Medulla oblongata (tissue), 1 donor: ENCODE measurements at regions not wholly inside any gene's neighbourhood (a gene's known extent, or its start where the extent isn't known, plus 50 kb on each side); places are given as distances from the start of the nearest gene placed in this dataset.
A peak's percentile ranks its signal among the peaks of the same experiment; 100 is the strongest.
"Not testable (repeated sequence)": the region's sequence is repeated elsewhere in the genome, so short reads cannot be mapped to it uniquely, and the experiment has no call there.

Experiments
- DNase-seq: peaks from one replicate; pipeline ENCODE4 v3.0.0-alpha.2; 2015; ENCODE audit errors: extremely low spot score

GRCh38 chr10:4170181-4170580 lies 385.2 kb upstream of the KLF6 start:
- DNase-seq = no peak

- no peak for DNase-seq
These were observed 384.4 kb upstream of the KLF6 start for GRCh38 chr10:4169448-4169847.

DNA sequence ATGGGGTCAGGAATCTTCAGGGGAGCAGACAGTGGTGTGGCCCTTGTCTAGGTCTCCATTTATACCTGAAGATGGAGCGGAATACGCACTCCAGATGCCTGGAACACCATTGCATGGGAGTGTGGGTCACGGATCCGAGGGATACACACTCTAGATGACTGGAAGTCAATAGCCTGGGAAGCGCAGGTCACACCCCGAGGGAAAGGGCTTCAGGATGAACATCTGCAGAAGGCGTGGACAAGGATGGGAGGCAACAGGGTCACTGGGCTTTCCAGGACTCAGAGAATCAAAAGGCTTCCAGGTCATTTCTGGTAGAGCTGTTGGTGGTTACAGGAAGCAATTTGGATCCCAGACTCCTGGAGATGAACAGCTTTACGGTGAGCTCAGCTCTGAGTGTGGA lies 382.2 kb upstream of the KLF6 start:
- DNase-seq = no peak

- no peak for DNase-seq
These were observed 377.7 kb upstream of the KLF6 start for GRCh38 chr10:4162571-4163286.

DNA sequence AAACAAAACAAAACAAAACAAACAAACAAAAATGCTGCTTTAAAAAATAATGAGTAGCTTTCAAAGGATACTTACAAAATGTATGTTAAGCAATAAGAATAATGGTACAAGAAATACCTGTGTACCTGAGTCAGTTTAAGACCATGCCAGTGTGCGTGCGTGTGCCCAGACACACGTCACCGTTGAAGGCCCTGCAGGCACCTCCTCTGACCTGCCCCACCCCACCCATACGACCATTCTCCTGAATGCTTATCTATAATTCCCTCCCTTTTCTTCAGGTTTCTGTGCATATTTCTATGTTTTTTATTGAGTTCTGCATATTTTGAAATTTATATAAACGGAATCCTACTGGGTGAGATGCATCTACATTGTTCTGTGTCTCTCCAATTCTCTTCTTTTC lies 374.2 kb upstream of the KLF6 start:
- DNase-seq = no peak

DNA sequence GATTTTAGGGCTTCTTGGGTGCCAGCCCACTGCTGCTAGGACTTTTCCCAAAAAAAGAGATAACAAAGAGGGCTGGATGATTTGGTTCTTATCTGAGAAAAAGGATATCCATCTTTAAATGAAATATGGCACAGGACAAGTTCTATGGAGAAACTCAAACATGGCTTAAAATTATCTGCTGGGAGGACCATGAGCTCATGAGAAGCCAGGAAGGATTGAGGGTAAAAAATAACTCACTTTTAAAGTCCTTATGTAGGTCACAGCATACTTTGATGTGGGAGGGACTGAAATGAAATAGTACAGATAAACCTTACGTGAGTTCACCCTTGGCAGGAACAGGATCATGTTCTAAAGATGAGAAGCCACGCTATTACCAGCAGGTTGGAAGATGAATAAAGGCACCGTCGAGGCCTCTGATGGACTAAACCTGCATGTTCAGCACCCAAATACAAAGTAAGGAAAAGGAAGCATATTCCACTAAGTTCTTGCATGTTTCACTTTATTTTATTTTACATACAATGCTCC lies 369.2 kb upstream of the KLF6 start:
- DNase-seq = no peak

GRCh38 chr10:4151466-4151865 lies 366.5 kb upstream of the KLF6 start:
- DNase-seq = no peak

DNA sequence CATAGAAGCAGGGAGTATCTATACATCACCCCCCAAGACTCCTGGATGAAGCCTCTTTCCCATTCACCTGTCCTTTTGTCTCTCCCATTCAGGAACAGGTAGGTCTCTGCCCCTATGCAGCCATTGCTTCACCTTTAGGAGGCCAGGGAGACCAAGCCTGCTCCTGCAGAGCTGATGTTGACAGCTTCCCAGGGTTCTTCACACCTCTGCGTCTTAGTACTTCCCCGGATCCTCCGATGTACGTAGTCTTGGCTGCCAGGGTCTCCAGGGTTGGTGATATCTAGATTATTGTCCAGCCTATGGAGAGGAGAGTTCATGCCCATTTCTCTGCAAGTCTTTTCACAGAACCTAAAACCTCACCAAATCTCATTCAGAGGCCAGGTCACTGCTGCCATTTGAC lies 365.7 kb upstream of the KLF6 start:
- no peak for DNase-seq

GRCh38 chr10:4149460-4149859 lies 364.5 kb upstream of the KLF6 start:
- not testable (repeated sequence) for DNase-seq

- DNase-seq = no peak
These were observed 362.2 kb upstream of the KLF6 start for GRCh38 chr10:4147245-4147644.

GRCh38 chr10:4144817-4145216 lies 359.8 kb upstream of the KLF6 start:
- DNase-seq = no peak

- DNase-seq = no peak
These were observed 356.5 kb upstream of the KLF6 start for GRCh38 chr10:4141471-4141870.

GRCh38 chr10:4138146-4138721 lies 353.2 kb upstream of the KLF6 start:
- no peak for DNase-seq

DNA sequence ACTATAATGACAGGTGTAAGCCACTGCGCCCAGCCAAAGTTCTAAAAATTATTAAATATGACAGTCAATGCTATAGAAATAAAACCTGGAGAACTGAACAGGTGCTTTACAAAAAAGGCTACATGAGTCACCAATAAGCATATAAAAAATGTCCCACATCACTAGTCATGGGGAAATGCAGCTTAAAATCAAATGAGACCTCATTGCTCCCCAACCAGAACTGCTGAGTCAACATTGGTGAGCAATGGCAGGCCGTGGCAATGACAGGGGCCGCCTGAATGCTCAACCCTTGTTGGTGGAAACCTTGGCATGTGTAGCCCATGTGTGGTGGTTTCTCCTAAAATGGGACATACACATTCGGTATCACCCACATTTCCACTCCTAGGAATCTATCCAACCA lies 352.3 kb upstream of the KLF6 start:
- no peak for DNase-seq

DNA sequence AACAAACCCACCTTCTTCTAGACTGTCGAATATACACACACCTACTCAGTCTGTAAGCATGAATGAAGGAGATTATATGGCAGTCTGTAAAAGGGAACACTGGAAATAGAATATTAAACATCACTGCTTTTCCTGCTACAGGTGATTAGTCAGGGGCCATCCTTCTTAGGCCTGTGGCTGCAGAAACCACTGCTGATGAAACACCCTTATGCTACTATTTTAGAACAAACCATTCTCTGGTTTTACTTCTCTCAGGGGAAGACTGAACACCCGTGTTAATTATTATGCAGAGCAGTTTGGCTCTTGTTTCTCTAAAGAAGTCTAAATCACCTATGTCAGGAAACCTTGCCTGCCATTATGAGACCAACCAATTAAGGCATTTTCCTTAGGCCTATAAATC lies 351.1 kb upstream of the KLF6 start:
- DNase-seq = no peak

DNA sequence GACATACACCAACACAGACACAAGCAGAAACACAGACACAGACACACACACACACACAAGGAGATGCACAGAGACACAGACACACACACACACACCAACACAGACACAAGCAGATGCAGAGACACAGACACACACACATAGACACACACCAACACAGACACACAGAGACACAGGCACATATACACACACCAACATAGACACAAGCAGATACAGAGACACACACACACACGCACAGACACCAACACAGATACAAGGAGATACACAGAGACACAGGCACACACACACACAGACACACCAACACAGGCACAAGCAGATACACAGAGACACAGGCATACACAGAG lies 347.2 kb upstream of the KLF6 start:
- no peak for DNase-seq

DNA sequence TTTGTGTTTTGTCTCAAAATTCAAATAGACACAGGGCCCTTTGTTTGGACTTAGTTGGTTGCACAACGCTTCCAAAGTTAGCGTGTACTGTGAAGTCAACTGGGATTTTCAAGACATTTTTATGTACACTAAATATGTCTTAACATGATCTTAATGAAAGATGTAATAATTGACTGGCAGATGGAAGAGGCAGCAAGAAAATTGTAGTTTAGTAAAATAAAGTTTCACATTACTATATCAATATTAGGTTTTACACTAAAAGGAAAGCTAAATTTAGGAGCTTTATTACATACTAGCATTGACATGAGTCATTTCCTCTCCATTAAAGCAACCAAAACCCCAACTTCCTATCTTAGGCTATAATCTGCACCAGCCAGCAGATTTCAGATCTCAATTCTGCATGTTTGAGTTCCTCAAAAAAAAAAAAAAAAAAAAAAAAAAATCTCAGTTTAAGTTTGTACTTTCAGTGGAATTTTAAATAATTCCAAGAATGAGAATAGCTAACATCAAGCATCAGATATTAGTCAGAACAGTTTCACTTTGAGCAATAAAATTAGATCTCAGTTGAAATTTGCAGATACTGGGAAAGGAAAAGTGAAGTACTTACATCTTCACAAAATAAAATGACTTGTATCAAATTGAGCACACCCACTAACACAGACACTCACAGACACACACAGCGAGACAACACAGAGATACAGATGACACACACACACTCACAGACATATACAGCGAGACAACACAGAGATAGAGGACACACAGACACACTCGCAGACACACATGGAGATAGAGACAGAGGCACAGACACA lies 346.6 kb upstream of the KLF6 start:
- DNase-seq = peak; percentile 70

DNA sequence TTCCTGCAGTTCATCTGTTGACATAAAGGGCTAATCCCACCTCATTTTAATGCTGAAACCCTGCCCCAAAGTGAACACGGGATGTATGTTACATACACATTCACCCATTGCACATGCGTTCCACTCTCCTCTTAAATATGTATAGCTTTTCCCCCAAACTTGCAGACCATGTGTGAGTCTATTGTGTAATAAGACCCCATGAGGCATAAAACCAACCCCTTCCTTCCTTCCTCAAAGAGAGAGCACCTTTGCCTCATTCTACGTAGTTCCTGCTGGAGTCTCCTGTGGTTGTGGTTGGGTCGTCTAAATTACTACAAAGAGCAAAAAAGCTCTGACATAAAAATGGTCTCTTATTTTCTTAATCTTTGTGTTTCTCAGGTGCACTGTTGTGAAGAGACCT lies 345.7 kb upstream of the KLF6 start:
- DNase-seq = peak; percentile 66

- no peak for DNase-seq
These were observed 345.0 kb upstream of the KLF6 start for GRCh38 chr10:4129866-4130477.

GRCh38 chr10:4127518-4128315 lies 342.7 kb upstream of the KLF6 start:
- DNase-seq = peak; percentile 31

DNA sequence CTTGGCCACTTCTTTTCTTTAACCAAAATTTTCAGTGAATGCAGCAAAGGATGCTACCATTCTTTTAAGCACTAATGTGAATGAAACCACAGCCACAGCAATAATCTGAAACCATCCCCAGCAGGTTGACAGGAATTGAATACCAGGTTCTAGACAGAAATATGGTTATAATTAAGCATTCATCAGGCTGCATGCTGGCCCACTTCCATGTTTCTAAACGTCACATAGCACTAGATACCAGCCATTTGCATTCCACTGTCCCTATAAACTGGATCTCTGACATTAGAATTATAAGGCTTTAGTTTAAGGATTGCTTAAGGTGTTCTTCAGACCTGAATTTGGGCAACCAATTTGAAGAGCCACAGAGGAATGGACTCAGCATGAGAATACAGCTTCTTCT lies 340.8 kb upstream of the KLF6 start:
- no peak for DNase-seq
